H1 (cell line): ENCODE measurements at regions not wholly inside any gene's neighbourhood (a gene's known extent, or its start where the extent isn't known, plus 50 kb on each side); places are given as distances from the start of the nearest gene placed in this dataset.

Experiments
- CTCF ChIA-PET: fragments of 300-600 bp; sonication (Branson Sonifier 250); formaldehyde crosslinking; loops from one replicate; lab custom pipeline; 2021; ENCODE audit not compliant: partially characterized antibody; lab: Charles Lee
- POLR2A ChIA-PET: fragments of 300-600 bp; sonication (Branson Sonifier 250); formaldehyde crosslinking; loops from one replicate; lab custom pipeline; 2021; ENCODE audit warnings: inconsistent platforms; ENCODE audit not compliant: partially characterized antibody; lab: Charles Lee
- DNase-seq, 2 experiments: peaks; one replicate each; pipeline versions ENCODE4 v3.0.0 to v3.0.0-alpha.2; 2010 to 2022; ENCODE audit warnings: low spot score in 2 of 2, low read depth in 1 of 2, mixed read lengths in 1 of 2
- FAIRE-seq: peaks from 2 replicates; lab custom pipeline; 2011; peaks lifted over from hg19 to GRCh38; lab: Jason Lieb, UNC
- H2AFZ ChIP-seq: 2 replicates; pipeline ENCODE4 v1.8.1; 2012; ENCODE audit warnings: low read length, inconsistent platforms
- H2AK5ac ChIP-seq: 2 replicates; pipeline ENCODE4 v1.6.1; 2013; ENCODE audit warnings: low read depth, low read length
- H2BK120ac ChIP-seq: replicated peaks from 2 replicates; pipeline ENCODE3; 2013; ENCODE audit warnings: low read depth, low read length, inconsistent platforms
- H2BK12ac ChIP-seq: 2 replicates; pipeline ENCODE4 v1.6.1; 2013; ENCODE audit warnings: low read depth, low read length
- H2BK15ac ChIP-seq: 2 replicates; pipeline ENCODE4 v1.6.1; 2013; ENCODE audit warnings: low read length
- H2BK20ac ChIP-seq: 2 replicates; pipeline ENCODE4 v1.6.1; 2013; ENCODE audit warnings: low read length
- H2BK5ac ChIP-seq: 2 replicates; pipeline ENCODE4 v1.6.1; 2013; ENCODE audit warnings: low read depth, low read length
- H3K14ac ChIP-seq: 2 replicates; pipeline ENCODE4 v1.6.1; 2013; ENCODE audit warnings: inconsistent platforms; ENCODE audit not compliant: insufficient read length
- H3K18ac ChIP-seq: 2 replicates; pipeline ENCODE4 v1.6.1; 2013; ENCODE audit warnings: low read length; ENCODE audit errors: extremely low read depth
- H3K23ac ChIP-seq: 2 replicates; pipeline ENCODE4 v1.6.1; 2013; ENCODE audit warnings: inconsistent platforms; ENCODE audit not compliant: insufficient read length
- H3K23me2 ChIP-seq: 2 replicates; pipeline ENCODE4 v1.6.1; 2013; ENCODE audit warnings: low read depth, low read length
- H3K27ac ChIP-seq: 2 replicates; pipeline ENCODE4 v1.6.1; 2011; ENCODE audit warnings: low read depth, low read length, inconsistent platforms
- H3K27me3 ChIP-seq, 4 experiments: replicated peaks in 1 of 4; 1 replicate in 1 of 4; 2 replicates in 3 of 4; pipeline versions ENCODE4 v1.6.1 to v1.8.1; 2011 to 2013; ENCODE audit warnings: low read length in 3 of 4, mild to moderate bottlenecking in 3 of 4, inconsistent platforms in 2 of 4, mixed read lengths in 2 of 4, moderate library complexity in 1 of 4; ENCODE audit not compliant: control insufficient read depth in 3 of 4, insufficient read depth in 3 of 4; ENCODE audit errors: extremely low read depth in 1 of 4
- H3K36me3 ChIP-seq, 4 experiments: 2 replicates each; pipeline versions ENCODE4 v1.6.1 to v1.8.1; 2011 to 2013; ENCODE audit warnings: mild to moderate bottlenecking in 4 of 4, low read length in 3 of 4, moderate library complexity in 2 of 4, control low read depth in 1 of 4, inconsistent platforms in 1 of 4; ENCODE audit not compliant: insufficient read depth in 4 of 4, control insufficient read depth in 2 of 4
- H3K4ac ChIP-seq: replicated peaks from 2 replicates; pipeline ENCODE3; 2013; ENCODE audit warnings: low read length, low read depth, mixed read lengths, inconsistent platforms; ENCODE audit not compliant: insufficient read length
- H3K4me1 ChIP-seq, 4 experiments: replicated peaks in 1 of 4; 1 replicate in 1 of 4; 2 replicates in 3 of 4; pipeline versions ENCODE4 v1.6.1 to v1.8.1; 2011 to 2013; ENCODE audit warnings: low read length in 3 of 4, inconsistent platforms in 2 of 4, mixed read lengths in 1 of 4; ENCODE audit not compliant: insufficient read depth in 4 of 4, control insufficient read depth in 3 of 4
- H3K4me2 ChIP-seq, 2 experiments: 2 replicates each; pipeline versions ENCODE4 v1.6.1 to v1.8.1; 2011 to 2013; ENCODE audit warnings: low read depth in 2 of 2, low read length in 2 of 2, control low read depth in 1 of 2, inconsistent platforms in 1 of 2, mild to moderate bottlenecking in 1 of 2; ENCODE audit not compliant: insufficient read depth in 1 of 2
- H3K4me3 ChIP-seq, 4 experiments: fragments of 200-600, 300-600 bp in 1 of 4; sonication (generic), shearing (Covaris generic), sonication (Bioruptor Twin) in 1 of 4; 2 replicates each; pipeline versions ENCODE4 v1.5.1 to v1.8.1; 2011 to 2016; ENCODE audit warnings: low read length in 4 of 4, low read depth in 3 of 4, control low read depth in 2 of 4, inconsistent platforms in 2 of 4, mild to moderate bottlenecking in 2 of 4, mixed read lengths in 1 of 4, moderate library complexity in 1 of 4; ENCODE audit not compliant: insufficient read depth in 2 of 4; ENCODE audit errors: extremely low read depth in 1 of 4
- H3K56ac ChIP-seq: replicated peaks from 2 replicates; pipeline ENCODE3; 2013; ENCODE audit warnings: low read depth, mild to moderate bottlenecking, mixed read lengths, low read length, inconsistent platforms; ENCODE audit not compliant: insufficient read length
- H3K79me1 ChIP-seq: 2 replicates; pipeline ENCODE4 v1.6.1; 2013; ENCODE audit warnings: low read depth, low read length, control low read depth
- H3K79me2 ChIP-seq, 2 experiments: 2 replicates each; pipeline versions ENCODE4 v1.6.1 to v1.8.1; 2012 to 2013; ENCODE audit warnings: low read length in 2 of 2, mild to moderate bottlenecking in 2 of 2, inconsistent platforms in 1 of 2; ENCODE audit not compliant: insufficient read depth in 2 of 2, control insufficient read depth in 1 of 2
- H3K9ac ChIP-seq, 4 experiments: replicated peaks in 1 of 4; 1 replicate in 1 of 4; 2 replicates in 3 of 4; pipeline versions ENCODE4 v1.6.1 to v1.8.1; 2011 to 2013; ENCODE audit warnings: low read depth in 3 of 4, low read length in 3 of 4, control low read depth in 2 of 4, mild to moderate bottlenecking in 2 of 4, moderate library complexity in 2 of 4, inconsistent platforms in 1 of 4; ENCODE audit errors: extremely low read depth in 1 of 4
- H3K9me3 ChIP-seq, 2 experiments: 2 replicates each; pipeline versions ENCODE4 v1.6.1 to v1.8.1; 2012 to 2013; ENCODE audit warnings: mild to moderate bottlenecking in 2 of 2, moderate library complexity in 2 of 2, control low read depth in 1 of 2, inconsistent platforms in 1 of 2, low read depth in 1 of 2, low read length in 1 of 2, mixed read lengths in 1 of 2; ENCODE audit not compliant: insufficient read depth in 2 of 2
- H4K20me1 ChIP-seq, 2 experiments: replicated peaks in 1 of 2; 2 replicates each; pipeline versions ENCODE3 to v1.8.1; 2011 to 2013; ENCODE audit warnings: inconsistent platforms in 2 of 2, low read length in 2 of 2, mild to moderate bottlenecking in 1 of 2; ENCODE audit not compliant: insufficient read depth in 2 of 2, control insufficient read depth in 1 of 2
- H4K5ac ChIP-seq: 2 replicates; pipeline ENCODE4 v1.6.1; 2013; ENCODE audit warnings: low read length, low read depth, mixed read lengths, inconsistent platforms; ENCODE audit not compliant: insufficient read length
- H4K8ac ChIP-seq: 2 replicates; pipeline ENCODE4 v1.8.0; 2013; ENCODE audit warnings: mild to moderate bottlenecking, moderate library complexity, low read length, inconsistent platforms; ENCODE audit not compliant: insufficient read depth; ENCODE audit errors: extremely low read depth
- H4K91ac ChIP-seq: replicated peaks from 2 replicates; pipeline ENCODE3; 2013; ENCODE audit warnings: low read length, mixed read lengths, inconsistent platforms; ENCODE audit not compliant: insufficient read length
- BRCA1 ChIP-seq: IDR thresholded peaks from 2 replicates; pipeline ENCODE4 v1.6.1; 2012; ENCODE audit warnings: low read depth, low read length, improper control_type of control experiment
- EP300 ChIP-seq, 2 experiments: IDR thresholded peaks; 1 replicate in 1 of 2; 2 replicates in 1 of 2; pipeline ENCODE4 v1.6.1; 2011 to 2012; ENCODE audit warnings: low read depth in 2 of 2, low read length in 2 of 2, mild to moderate bottlenecking in 2 of 2, borderline replicate concordance in 1 of 2, inconsistent platforms in 1 of 2, moderate library complexity in 1 of 2
- GABPA ChIP-seq: IDR thresholded peaks from 2 replicates; pipeline ENCODE4 v1.6.1; 2011; ENCODE audit warnings: mild to moderate bottlenecking, low read length, moderate library complexity, borderline replicate concordance; ENCODE audit not compliant: insufficient read depth
- KDM1A ChIP-seq: fragments of 200-600, 300-600 bp; sonication (generic); IDR thresholded peaks from 2 replicates; pipeline ENCODE4 v1.7.1; 2016; ENCODE audit warnings: mild to moderate bottlenecking, low read length, borderline replicate concordance
- NRF1 ChIP-seq: IDR thresholded peaks from 2 replicates; pipeline ENCODE4 v1.6.1; 2011; ENCODE audit warnings: mild to moderate bottlenecking, low read depth, low read length, improper control_type of control experiment
- POLR2A ChIP-seq, 2 experiments: IDR thresholded peaks; 1 replicate in 1 of 2; 2 replicates in 1 of 2; pipeline ENCODE4 v1.6.1; 2011; ENCODE audit warnings: low read depth in 2 of 2, low read length in 2 of 2, mild to moderate bottlenecking in 2 of 2; ENCODE audit errors: control extremely low read depth in 1 of 2
- SAP30 ChIP-seq: fragments of 300-600 bp; sonication (generic); IDR thresholded peaks from 2 replicates; pipeline ENCODE4 v1.7.1; 2012; ENCODE audit warnings: low read length, moderate library complexity, mild to moderate bottlenecking, inconsistent platforms; ENCODE audit not compliant: insufficient read depth, insufficient replicate concordance
- SIN3A ChIP-seq, 2 experiments: IDR thresholded peaks in 1 of 2; conservative IDR thresholded peaks in 1 of 2; 2 replicates each; pipeline ENCODE4 v1.6.1; 2011 to 2012; ENCODE audit warnings: low read length in 2 of 2, improper control_type of control experiment in 1 of 2, low read depth in 1 of 2, mild to moderate bottlenecking in 1 of 2
- SP4 ChIP-seq: IDR thresholded peaks from 2 replicates; pipeline ENCODE4 v1.6.1; 2012; ENCODE audit warnings: low read length, inconsistent platforms
- TEAD4 ChIP-seq: IDR thresholded peaks from 2 replicates; pipeline ENCODE4 v1.6.1; 2012; ENCODE audit warnings: low read depth, low read length, inconsistent platforms, mixed read lengths
- USF2 ChIP-seq: IDR thresholded peaks from 2 replicates; pipeline ENCODE4 v1.6.1; 2011; ENCODE audit warnings: low read length, improper control_type of control experiment

GRCh38 chr4:63493265-63493664 is 916.0 kb downstream of the TECRL start:
- Histone ChIP-seq H3K18ac (no peak overlapping the region), H2AK5ac (no peak overlapping the region), H4K91ac (no peak overlapping the region), H4K20me1 (no peaks in the 10 kb centered on the region), H3K36me3 (no peaks in the 10 kb centered on the region), H3K4me1 (no peaks in the 10 kb centered on the region), H3K23ac (no peak overlapping the region), H3K4me2 (no peak overlapping the region), H3K23me2 (no peaks in the 10 kb centered on the region; the same call in 1 of the 2 replicates), H2BK15ac (no peak overlapping the region), H3K56ac (no peak overlapping the region), H2BK20ac (no peak overlapping the region), H2BK120ac (no peak overlapping the region), H3K14ac (no peak overlapping the region), H3K27ac (no peak overlapping the region), H3K79me1 (no peaks in the 10 kb centered on the region), H2AFZ (no peak overlapping the region), H4K8ac (no peak overlapping the region), H3K4me3 (no peak overlapping the region), H2BK5ac (no peak overlapping the region), H2BK12ac (no peak overlapping the region), H3K79me2 (no peaks in the 10 kb centered on the region), H3K9ac (no peak overlapping the region), H3K27me3 (no peaks in the 10 kb centered on the region), H3K4ac (no peak overlapping the region), H4K5ac (no peak overlapping the region), H3K9me3 (no peaks in the 10 kb centered on the region)
- ChIA-PET CTCF (no interaction called here), POLR2A (no interaction called here)
- no peak for DNase-seq
- TF ChIP-seq USF2: no peak
- no peak for TF ChIP-seq KDM1A
- no peak for TF ChIP-seq SAP30
- no peak for TF ChIP-seq POLR2A (IDR thresholded peaks at IDR 0.05; ENCODE audit: control extremely low read depth in 1 of 2, low read depth in 2 of 2, low read length in 2 of 2)
- TF ChIP-seq TEAD4: no peak
- no peak for TF ChIP-seq BRCA1
- no peak for TF ChIP-seq EP300 (IDR thresholded peaks at IDR 0.05; ENCODE audit: borderline replicate concordance in 1 of 2, low read depth in 2 of 2, low read length in 2 of 2)
- no peak for TF ChIP-seq NRF1
- TF ChIP-seq GABPA: no peak
- no peak for TF ChIP-seq SIN3A (conservative IDR thresholded peaks at IDR 0.05 in 1 of 2, IDR thresholded peaks at IDR 0.05 in 1 of 2; ENCODE audit: low read depth in 1 of 2, low read length in 2 of 2)
- no peak for TF ChIP-seq SP4
- FAIRE-seq: no peak
